Gastrocnemius medialis (tissue), 4 donors: ENCODE measurements at regions not wholly inside any gene's neighbourhood (a gene's known extent, or its start where the extent isn't known, plus 50 kb on each side); places are given as distances from the start of the nearest gene placed in this dataset.

Source experiments
- CTCF ChIP-seq, 5 experiments: fragments of 450-650 bp in 3 of 5; fragments of 200-600 bp in 2 of 5; sonication (generic) in 2 of 5; IDR thresholded peaks in 4 of 5; conservative IDR thresholded peaks in 1 of 5; 1 replicate in 4 of 5; 2 replicates in 1 of 5; pipeline ENCODE4 v1.5.1; 2016 to 2019; ENCODE audit warnings: antibody characterized with exemption in 5 of 5, mild to moderate bottlenecking in 3 of 5, moderate library complexity in 3 of 5
- POLR2A ChIP-seq, 2 donors: fragments of 450-650 bp; IDR thresholded peaks; one replicate each; pipeline ENCODE4 v1.6.1; 2017; ENCODE audit warnings: antibody characterized with exemption in 2 of 2, mild to moderate bottlenecking in 2 of 2, moderate library complexity in 2 of 2

GRCh38 chr20:60481743-60482133 lies 523.5 kb downstream of the CDH26 start:
- TF ChIP-seq CTCF (IDR thresholded peaks at IDR 0.05 in 4 of 5, conservative IDR thresholded peaks at IDR 0.05 in 1 of 5) (no peak), POLR2A (IDR thresholded peaks at IDR 0.05) (no peak)
